ENCODE measurements at regions not wholly inside any gene's neighbourhood (a gene's known extent, or its start where the extent isn't known, plus 50 kb on each side); places are given as distances from the start of the nearest gene placed in this dataset.

GRCh38 chr15:47431501-47431900 lies 285.8 kb upstream of the SEMA6D start:
- Histone ChIP-seq H3K4me3 (ENCODE audit: low read length) (no peak overlapping the region), H3F3A (ENCODE audit: low read length, unreplicated experiment) (no peaks in the 10 kb centered on the region), H2AFZ (ENCODE audit: low read length) (no peak overlapping the region), H3K4me2 (ENCODE audit: low read length) (no peak overlapping the region), H3K9me2 (replicated peaks; ENCODE audit: low read length) (no peaks in the 10 kb centered on the region), H3K9ac (ENCODE audit: low read length) (no peak overlapping the region), H3K27ac (ENCODE audit: low read length) (no peak overlapping the region), H3K4me1 (ENCODE audit: insufficient read depth, low read length) (0 out of 2 replicates have a peak, but pooled peaks cover 6% of the 10 kb centered on the region), H3K36me3 (ENCODE audit: low read depth, low read length) (no peaks in the 10 kb centered on the region), H4K20me1 (ENCODE audit: low read length) (no peaks in the 10 kb centered on the region), H3K79me2 (ENCODE audit: low read length) (no peaks in the 10 kb centered on the region), H3K27me3 (ENCODE audit: low read length) (no peaks in the 10 kb centered on the region), H3K9me3 (ENCODE audit: low read length) (no peaks in the 10 kb centered on the region)
- DNase-seq (peak; percentile 25), ATAC-seq (no peak)
- POLR2A ChIA-PET (ENCODE audit: unreplicated experiment) = no interaction called here
- TF ChIP-seq EZH2 (IDR thresholded peaks at IDR 0.05; ENCODE audit: low read length, unreplicated experiment) (no peak), EZH2phosphoT487 (IDR thresholded peaks at IDR 0.05; ENCODE audit: borderline replicate concordance, low read length) (no peak), CTCF (conservative IDR thresholded peaks at IDR 0.05; ENCODE audit: low read depth, low read length) (no peak)
- no TSS peak for BruUV-seq (replicated peaks)
- intact Hi-C loops (cut with micrococcal nuclease) = loop anchor here (10.0 kb wide), 1 partner anchor 283 kb away; the partner anchor contains the start of gene SEMA6D
- CTCF ChIA-PET = no interaction called here

- peaks cover 15% of the 10 kb centered on the region for H3K4me1 ChIP-seq (ENCODE audit: insufficient read depth, low read length)
- DNase-seq (peak; percentile 35), ATAC-seq (no peak)
- no peaks in the 10 kb centered on the region for H3K79me2 ChIP-seq (ENCODE audit: low read length)
- no peaks in the 10 kb centered on the region for H3K27me3 ChIP-seq (ENCODE audit: low read length)
- no peak overlapping the region for H3K9ac ChIP-seq (ENCODE audit: low read length)
- intact Hi-C loops (cut with micrococcal nuclease) = loop anchor here (10.0 kb wide), 1 partner anchor 282 kb away; the partner anchor contains the start of gene SEMA6D
- no peaks in the 10 kb centered on the region for H3K9me3 ChIP-seq (ENCODE audit: low read length)
- BruUV-seq (replicated peaks) = no TSS peak
- CTCF ChIA-PET = no interaction called here
- no peaks in the 10 kb centered on the region for H3K36me3 ChIP-seq (ENCODE audit: low read depth, low read length)
- no peaks in the 10 kb centered on the region for H3F3A ChIP-seq (ENCODE audit: low read length, unreplicated experiment)
- H3K4me2 ChIP-seq (ENCODE audit: low read length) = no peak overlapping the region
- H4K20me1 ChIP-seq (ENCODE audit: low read length) = no peaks in the 10 kb centered on the region
- no peak overlapping the region for H3K4me3 ChIP-seq (ENCODE audit: low read length)
- no peaks in the 10 kb centered on the region for H3K9me2 ChIP-seq (replicated peaks; ENCODE audit: low read length)
- no peak for TF ChIP-seq EZH2 (IDR thresholded peaks at IDR 0.05; ENCODE audit: low read length, unreplicated experiment)
- TF ChIP-seq EZH2phosphoT487 (IDR thresholded peaks at IDR 0.05; ENCODE audit: borderline replicate concordance, low read length) = no peak
- no peak for TF ChIP-seq CTCF (conservative IDR thresholded peaks at IDR 0.05; ENCODE audit: low read depth, low read length)
- H3K27ac ChIP-seq (ENCODE audit: low read length) = no peak overlapping the region
- H2AFZ ChIP-seq (ENCODE audit: low read length) = no peak overlapping the region
- POLR2A ChIA-PET (ENCODE audit: unreplicated experiment) = interaction anchor here (0.6 kb wide), 1 partner anchor 57 kb away, joined by 8 read pairs; no protein-coding TSS in a partner anchor
These were observed 284.5 kb upstream of the SEMA6D start for GRCh38 chr15:47432826-47433225.

GRCh38 chr15:47434596-47434995 lies 282.7 kb upstream of the SEMA6D start:
- Histone ChIP-seq H4K20me1 (ENCODE audit: low read length) (no peaks in the 10 kb centered on the region), H3K9ac (ENCODE audit: low read length) (no peak overlapping the region), H3K27me3 (ENCODE audit: low read length) (no peaks in the 10 kb centered on the region), H3K4me1 (ENCODE audit: insufficient read depth, low read length) (peaks cover 28% of the 10 kb centered on the region), H3K9me3 (ENCODE audit: low read length) (no peaks in the 10 kb centered on the region), H3K9me2 (replicated peaks; ENCODE audit: low read length) (no peaks in the 10 kb centered on the region), H3K79me2 (ENCODE audit: low read length) (no peaks in the 10 kb centered on the region), H3K4me2 (ENCODE audit: low read length) (no peak overlapping the region), H3K4me3 (ENCODE audit: low read length) (no peak overlapping the region), H3F3A (ENCODE audit: low read length, unreplicated experiment) (peaks cover 1% of the 10 kb centered on the region), H3K27ac (ENCODE audit: low read length) (no peak overlapping the region), H3K36me3 (ENCODE audit: low read depth, low read length) (no peaks in the 10 kb centered on the region), H2AFZ (ENCODE audit: low read length) (no peak overlapping the region)
- ChIA-PET POLR2A (ENCODE audit: unreplicated experiment) (no interaction called here), CTCF (no interaction called here)
- DNase-seq = no peak
- TF ChIP-seq EZH2phosphoT487 (IDR thresholded peaks at IDR 0.05; ENCODE audit: borderline replicate concordance, low read length) (no peak), CTCF (conservative IDR thresholded peaks at IDR 0.05; ENCODE audit: low read depth, low read length) (no peak), EZH2 (IDR thresholded peaks at IDR 0.05; ENCODE audit: low read length, unreplicated experiment) (no peak)
- intact Hi-C loops (cut with micrococcal nuclease) = loop anchor here (10.0 kb wide), 1 partner anchor 280 kb away; the partner anchor contains the start of gene SEMA6D
- no peak for ATAC-seq
- BruUV-seq (replicated peaks) = no TSS peak

Data from PC-3 (cell line).